Activated B cell treated with CpG ODN at 0.5 μM for 24 hours (primary cell): ENCODE measurements at regions not wholly inside any gene's neighbourhood (a gene's known extent, or its start where the extent isn't known, plus 50 kb on each side); places are given as distances from the start of the nearest gene placed in this dataset.

ENCODE experiments used
- ATAC-seq: fragments of 200-7000 bp; cut with Tn5 transposase; one replicate; pipeline ENCODE4 v1.10.0; 2021; ENCODE audit warnings: low read depth, mild to moderate bottlenecking, moderate library complexity
- CTCF ChIA-PET: fragments of 350-600 bp; sonication (Branson Sonifier 250); formaldehyde crosslinking; loops from one replicate; lab custom pipeline; 2021; ENCODE audit warnings: antibody characterized with exemption; lab: Charles Lee
- POLR2A ChIA-PET: fragments of 350-600 bp; sonication (Branson Sonifier 250); formaldehyde crosslinking; loops from one replicate; lab custom pipeline; 2021; ENCODE audit warnings: antibody characterized with exemption; lab: Charles Lee
- DNase-seq: peaks from one replicate; pipeline ENCODE4 v3.0.0; 2022
- H3K27ac Mint-ChIP-seq: one replicate; pipeline ENCODE4 v1.8.0; 2020; ENCODE audit warnings: mixed read lengths
- H3K27me3 Mint-ChIP-seq: one replicate; pipeline ENCODE4 v1.8.0; 2021; ENCODE audit warnings: mixed read lengths
- H3K36me3 Mint-ChIP-seq: one replicate; pipeline ENCODE4 v1.8.0; 2021; ENCODE audit warnings: low read depth, mixed read lengths
- H3K4me1 Mint-ChIP-seq: one replicate; pipeline ENCODE4 v1.8.0; 2021; ENCODE audit warnings: mixed read lengths
- H3K4me3 Mint-ChIP-seq: one replicate; pipeline ENCODE4 v1.8.0; 2020; ENCODE audit warnings: mild to moderate bottlenecking, mixed read lengths
- H3K9me3 Mint-ChIP-seq: one replicate; pipeline ENCODE4 v1.8.0; 2020; ENCODE audit warnings: mixed read lengths
- CTCF ChIP-seq: fragments of 200-600 bp; IDR thresholded peaks from one replicate; pipeline ENCODE4 v1.8.0; 2022; ENCODE audit warnings: antibody characterized with exemption, mild to moderate bottlenecking
- intact Hi-C: fragments of 100-400 bp; cut with micrococcal nuclease; formaldehyde crosslinking; loops from one replicate; pipeline ENCODE4 v1.15.1; 2024

- DNase-seq = no peak
- ChIA-PET POLR2A (no interaction called here), CTCF (no interaction called here)
- intact Hi-C loops = no loop called here
- ATAC-seq = no peak
- Mint-ChIP-seq H3K27me3 (no peaks in the 10 kb centered on the region), H3K4me3 (no peak overlapping the region), H3K27ac (no peak overlapping the region), H3K36me3 (no peaks in the 10 kb centered on the region), H3K9me3 (no peaks in the 10 kb centered on the region), H3K4me1 (no peaks in the 10 kb centered on the region)
- TF ChIP-seq CTCF = no peak
Observed at GRCh38 chr18:6557057-6557769, 142.5 kb upstream of the L3MBTL4 start.

DNA sequence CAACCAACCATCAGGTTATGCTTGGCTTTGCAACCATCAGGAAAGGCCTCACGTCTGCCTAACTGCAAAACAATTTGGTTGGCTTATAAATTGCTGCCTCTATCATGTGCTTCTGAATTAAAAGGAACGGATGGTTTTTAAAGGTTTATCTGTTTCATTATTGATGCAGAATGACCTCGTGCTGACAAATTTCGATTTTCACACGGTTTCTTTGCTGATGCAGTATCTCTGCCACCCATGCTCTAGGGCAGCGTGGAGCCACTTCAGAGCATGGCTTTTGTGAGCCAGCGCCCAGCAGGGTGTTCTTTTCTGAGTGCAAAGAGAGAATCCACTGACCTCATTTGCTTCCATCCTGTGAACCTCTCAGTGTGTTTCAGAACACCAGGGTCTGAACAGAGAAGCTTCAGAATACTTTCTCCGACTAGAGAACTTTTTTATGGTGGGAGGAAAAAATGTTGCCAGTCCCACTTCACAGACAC is 143.1 kb upstream of the L3MBTL4 start:
- DNase-seq = no peak
- intact Hi-C loops = no loop called here
- no peak for ATAC-seq
- Mint-ChIP-seq H3K4me1 (no peaks in the 10 kb centered on the region), H3K27me3 (no peaks in the 10 kb centered on the region), H3K27ac (no peak overlapping the region), H3K36me3 (no peaks in the 10 kb centered on the region), H3K9me3 (no peaks in the 10 kb centered on the region), H3K4me3 (no peak overlapping the region)
- CTCF ChIA-PET = no interaction called here
- TF ChIP-seq CTCF = no peak
- POLR2A ChIA-PET = no interaction called here

GRCh38 chr18:6558446-6559156 is 143.9 kb upstream of the L3MBTL4 start:
- DNase-seq = no peak
- CTCF ChIA-PET = no interaction called here
- POLR2A ChIA-PET = no interaction called here
- H3K27ac Mint-ChIP-seq = no peak overlapping the region
- H3K4me1 Mint-ChIP-seq = no peaks in the 10 kb centered on the region
- H3K9me3 Mint-ChIP-seq = no peaks in the 10 kb centered on the region
- no peak for TF ChIP-seq CTCF
- H3K27me3 Mint-ChIP-seq = no peaks in the 10 kb centered on the region
- no peaks in the 10 kb centered on the region for H3K36me3 Mint-ChIP-seq
- H3K4me3 Mint-ChIP-seq = no peak overlapping the region
- no peak for ATAC-seq
- intact Hi-C loops = no loop called here

- Mint-ChIP-seq H3K4me3 (no peak overlapping the region), H3K9me3 (no peaks in the 10 kb centered on the region), H3K27ac (no peak overlapping the region), H3K27me3 (no peaks in the 10 kb centered on the region), H3K4me1 (no peaks in the 10 kb centered on the region), H3K36me3 (no peaks in the 10 kb centered on the region)
- ChIA-PET POLR2A (no interaction called here), CTCF (no interaction called here)
- no peak for DNase-seq
- no peak for ATAC-seq
- no peak for TF ChIP-seq CTCF
- intact Hi-C loops = no loop called here
Observed at GRCh38 chr18:6559296-6559695, 144.6 kb upstream of the L3MBTL4 start.

DNA sequence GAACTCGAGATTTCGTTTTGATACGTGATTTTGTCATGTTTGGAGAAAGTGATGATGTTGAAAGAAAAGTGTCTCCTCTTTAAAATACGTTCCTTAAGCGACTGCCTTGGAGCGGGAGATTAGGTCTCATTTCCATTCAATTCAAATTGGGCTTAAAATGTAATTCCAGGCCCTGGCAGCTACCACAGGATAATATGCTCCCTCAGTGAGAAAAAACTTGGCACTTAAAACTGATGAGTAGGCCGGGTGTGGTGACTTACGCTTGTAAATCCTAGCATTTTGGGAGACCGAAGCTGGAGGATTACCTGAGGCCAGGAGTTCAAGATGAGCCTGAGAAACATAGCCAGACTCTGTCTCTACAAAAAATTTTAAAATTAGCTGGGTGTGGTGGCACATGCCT is 146.3 kb upstream of the L3MBTL4 start:
- H3K27me3 Mint-ChIP-seq = no peaks in the 10 kb centered on the region
- H3K9me3 Mint-ChIP-seq = no peaks in the 10 kb centered on the region
- POLR2A ChIA-PET = no interaction called here
- no peak for DNase-seq
- H3K4me1 Mint-ChIP-seq = no peaks in the 10 kb centered on the region
- ATAC-seq = no peak
- TF ChIP-seq CTCF = no peak
- H3K27ac Mint-ChIP-seq = no peak overlapping the region
- CTCF ChIA-PET = no interaction called here
- no peak overlapping the region for H3K4me3 Mint-ChIP-seq
- no peaks in the 10 kb centered on the region for H3K36me3 Mint-ChIP-seq
- intact Hi-C loops = no loop called here
